ENCODE measurements at regions not wholly inside any gene's neighbourhood (a gene's known extent, or its start where the extent isn't known, plus 50 kb on each side); places are given as distances from the start of the nearest gene placed in this dataset.
A peak's percentile ranks its signal among the peaks of the same experiment; 100 is the strongest.
"Not testable (repeated sequence)": the region's sequence is repeated elsewhere in the genome, so short reads cannot be mapped to it uniquely, and the experiment has no call there.

- H3K4me3 Mint-ChIP-seq = no peak overlapping the region
- no peaks in the 10 kb centered on the region for H3K27me3 Mint-ChIP-seq (ENCODE audit: insufficient read depth, low read depth)
These were observed 686.0 kb upstream of the MMS22L start for GRCh38 chr6:97969065-97969464.

GRCh38 chr6:97977084-97977483 lies 694.1 kb upstream of the MMS22L start:
- TF ChIP-seq EZH2 (IDR thresholded peaks at IDR 0.05) (no peak), EZH2phosphoT487 (IDR thresholded peaks at IDR 0.05) (no peak), CTCF (IDR thresholded peaks at IDR 0.05) (no peak)
- Histone ChIP-seq H3K36me3 (no peaks in the 10 kb centered on the region), H3K79me2 (ENCODE audit: low read depth) (no peaks in the 10 kb centered on the region), H3K4me2 (no peak overlapping the region), H3K4me3 (no peak overlapping the region), H3K4me1 (no peaks in the 10 kb centered on the region), H3K27ac (no peak overlapping the region), H3F3A (ENCODE audit: low read depth) (no peaks in the 10 kb centered on the region), H2AFZ (replicated peaks) (no peak overlapping the region), H3K27me3 (no peaks in the 10 kb centered on the region), H3K9me3 (ENCODE audit: low read depth) (no peaks in the 10 kb centered on the region), H4K20me1 (ENCODE audit: low read depth) (no peaks in the 10 kb centered on the region), H3K9ac (no peak overlapping the region)
- no peak overlapping the region for H3K4me3 Mint-ChIP-seq
- peaks cover 4% of the 10 kb centered on the region for H3K9me3 Mint-ChIP-seq
- no peak for DNase-seq (ENCODE audit: low spot score)
- no peak overlapping the region for H3K27ac Mint-ChIP-seq
- H3K27me3 Mint-ChIP-seq (ENCODE audit: insufficient read depth, low read depth) = no peaks in the 10 kb centered on the region
- no peaks in the 10 kb centered on the region for H3K36me3 Mint-ChIP-seq
- no peaks in the 10 kb centered on the region for H3K4me1 Mint-ChIP-seq

More at GRCh38 chr6:97969065-97969464, 686.0 kb upstream of the MMS22L start:
- H3K27me3 ChIP-seq = no peaks in the 10 kb centered on the region
- TF ChIP-seq EZH2 (IDR thresholded peaks at IDR 0.05) = no peak
- no peak for TF ChIP-seq CTCF (IDR thresholded peaks at IDR 0.05)
- no peak for TF ChIP-seq EZH2phosphoT487 (IDR thresholded peaks at IDR 0.05)
- H3K79me2 ChIP-seq (ENCODE audit: low read depth) = no peaks in the 10 kb centered on the region
- H3F3A ChIP-seq (ENCODE audit: low read depth) = no peaks in the 10 kb centered on the region
- no peaks in the 10 kb centered on the region for H3K36me3 ChIP-seq
- Mint-ChIP-seq H3K9me3 (peaks cover 7% of the 10 kb centered on the region), H3K27ac (no peak overlapping the region), H3K4me1 (peaks cover 4% of the 10 kb centered on the region), H3K36me3 (no peaks in the 10 kb centered on the region)
- H2AFZ ChIP-seq (replicated peaks) = no peak overlapping the region
- H3K27ac ChIP-seq = no peak overlapping the region
- H3K9ac ChIP-seq = no peak overlapping the region
- no peak overlapping the region for H3K4me3 ChIP-seq
- H4K20me1 ChIP-seq (ENCODE audit: low read depth) = no peaks in the 10 kb centered on the region
- H3K4me2 ChIP-seq = no peak overlapping the region
- H3K9me3 ChIP-seq (ENCODE audit: low read depth) = no peaks in the 10 kb centered on the region
- H3K4me1 ChIP-seq = no peaks in the 10 kb centered on the region
- DNase-seq (ENCODE audit: low spot score) = no peak

- peak; percentile 30 for DNase-seq (ENCODE audit: low spot score)
- no peak overlapping the region for H3K27ac Mint-ChIP-seq
- no peak overlapping the region for H3K4me2 ChIP-seq
These were observed 695.8 kb upstream of the MMS22L start for GRCh38 chr6:97978855-97979271.

GRCh38 chr6:97979285-97979684 lies 696.3 kb upstream of the MMS22L start:
- not testable (repeated sequence) for H3K36me3 Mint-ChIP-seq; H3F3A ChIP-seq (ENCODE audit: low read depth); H3K9me3 Mint-ChIP-seq; H3K27ac Mint-ChIP-seq; H3K9ac ChIP-seq; H3K4me3 Mint-ChIP-seq; H3K9me3 ChIP-seq (ENCODE audit: low read depth); H3K79me2 ChIP-seq (ENCODE audit: low read depth); H3K4me2 ChIP-seq; DNase-seq (ENCODE audit: low spot score); H3K27ac ChIP-seq; H3K4me3 ChIP-seq; H3K27me3 Mint-ChIP-seq (ENCODE audit: insufficient read depth, low read depth); H4K20me1 ChIP-seq (ENCODE audit: low read depth); H3K4me1 ChIP-seq; H3K27me3 ChIP-seq; H3K36me3 ChIP-seq; H3K4me1 Mint-ChIP-seq
- H2AFZ ChIP-seq (replicated peaks) = peak overlapping the region; percentile 23

More at GRCh38 chr6:97978855-97979271, 695.8 kb upstream of the MMS22L start:
- H3F3A ChIP-seq (ENCODE audit: low read depth) = no peaks in the 10 kb centered on the region
- H3K4me3 ChIP-seq = no peak overlapping the region
- Mint-ChIP-seq H3K4me3 (no peak overlapping the region), H3K27me3 (ENCODE audit: insufficient read depth, low read depth) (no peaks in the 10 kb centered on the region), H3K4me1 (no peaks in the 10 kb centered on the region), H3K36me3 (peaks cover 1% of the 10 kb centered on the region), H3K9me3 (peaks cover 3% of the 10 kb centered on the region)
- H3K27me3 ChIP-seq = no peaks in the 10 kb centered on the region
- H3K4me1 ChIP-seq = no peaks in the 10 kb centered on the region
- no peaks in the 10 kb centered on the region for H3K36me3 ChIP-seq
- no peaks in the 10 kb centered on the region for H3K79me2 ChIP-seq (ENCODE audit: low read depth)
- no peak overlapping the region for H3K27ac ChIP-seq
- no peaks in the 10 kb centered on the region for H3K9me3 ChIP-seq (ENCODE audit: low read depth)
- H4K20me1 ChIP-seq (ENCODE audit: low read depth) = no peaks in the 10 kb centered on the region
- no peak overlapping the region for H3K9ac ChIP-seq
- TF ChIP-seq EZH2phosphoT487 (IDR thresholded peaks at IDR 0.05) = no peak
- TF ChIP-seq CTCF (IDR thresholded peaks at IDR 0.05) = peak; percentile 38
- TF ChIP-seq EZH2 (IDR thresholded peaks at IDR 0.05) = no peak
- peak overlapping the region; percentile 23 for H2AFZ ChIP-seq (replicated peaks)

Measured in neural progenitor cell (in vitro differentiated cells).